HG03521 (cell line): ENCODE measurements at regions not wholly inside any gene's neighbourhood (a gene's known extent, or its start where the extent isn't known, plus 50 kb on each side); places are given as distances from the start of the nearest gene placed in this dataset.
A peak's percentile ranks its signal among the peaks of the same experiment; 100 is the strongest.
"Not testable (repeated sequence)": the region's sequence is repeated elsewhere in the genome, so short reads cannot be mapped to it uniquely, and the experiment has no call there.

ENCODE experiments used
- ATAC-seq: cut with Tn5 transposase; IDR thresholded peaks from one replicate; pipeline ENCODE4 v1.9.1; 2021; ENCODE audit warnings: mild to moderate bottlenecking, moderate library complexity; ENCODE audit not compliant: unreplicated experiment

DNA sequence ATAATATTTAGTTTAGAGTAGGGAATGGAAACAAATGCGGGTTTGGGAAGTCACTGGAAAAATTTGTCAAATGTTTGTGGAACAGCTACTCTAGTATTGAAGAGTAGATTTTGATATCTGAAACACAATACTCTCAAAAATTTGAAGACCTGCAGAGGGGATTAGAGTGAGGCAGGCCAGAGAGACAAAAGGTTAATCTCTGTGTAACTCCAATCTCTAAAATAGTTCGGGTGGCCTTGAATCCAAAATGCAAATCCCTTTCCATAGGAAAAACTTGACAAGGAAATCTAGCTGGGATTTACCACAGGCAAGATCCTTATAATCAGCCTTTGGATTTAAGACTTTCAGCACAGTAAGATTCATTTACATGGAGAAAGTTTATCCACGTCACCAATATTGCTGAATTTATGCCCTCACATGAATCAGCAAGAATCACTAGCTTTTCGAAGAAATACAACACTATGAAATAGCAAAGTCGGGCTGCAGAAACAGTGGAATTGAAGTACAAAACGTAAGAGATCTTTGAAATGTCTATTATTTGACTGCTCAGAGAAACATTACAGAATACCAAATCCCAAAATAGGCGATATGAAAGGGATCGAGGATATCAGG is 423.7 kb upstream of the ZNF804A start:
- no peak for ATAC-seq

DNA sequence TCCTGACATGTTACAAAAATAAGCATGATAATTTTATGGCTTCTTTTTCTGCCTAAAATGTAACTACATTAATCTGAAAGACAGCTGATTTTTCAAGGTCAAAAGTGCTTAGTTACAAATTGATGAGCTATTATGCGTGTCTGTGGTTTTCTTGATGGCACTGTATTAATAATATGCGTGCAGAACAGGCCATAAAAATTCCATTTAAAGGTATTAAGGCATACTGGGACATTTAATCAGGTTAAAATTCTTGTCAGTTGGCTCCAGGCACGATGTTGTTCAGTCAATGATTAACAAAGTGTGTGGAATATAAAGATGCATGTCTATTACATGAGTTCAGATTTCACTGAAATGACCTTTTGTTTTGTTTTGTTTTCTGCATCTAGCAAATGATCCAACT is 420.1 kb upstream of the ZNF804A start:
- no peak for ATAC-seq

DNA sequence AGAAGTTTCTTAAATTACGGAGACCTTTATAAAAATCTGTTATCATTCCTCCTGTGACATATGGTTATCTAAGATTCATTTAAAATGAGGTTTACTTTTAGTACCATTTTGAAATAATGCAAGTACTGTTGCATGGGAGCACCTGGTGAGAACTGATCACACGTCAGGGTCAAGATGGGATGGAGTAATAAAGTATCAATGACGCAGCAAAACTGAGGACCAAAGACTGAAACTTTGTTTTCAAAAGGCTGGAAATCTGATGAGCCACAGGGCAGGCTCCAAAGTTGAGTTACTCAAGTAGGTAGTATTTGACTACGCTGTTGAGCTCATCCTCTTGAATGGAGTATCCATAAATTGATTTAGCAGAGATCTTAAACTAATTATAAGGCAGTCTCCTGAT is 411.9 kb upstream of the ZNF804A start:
- no peak for ATAC-seq

DNA sequence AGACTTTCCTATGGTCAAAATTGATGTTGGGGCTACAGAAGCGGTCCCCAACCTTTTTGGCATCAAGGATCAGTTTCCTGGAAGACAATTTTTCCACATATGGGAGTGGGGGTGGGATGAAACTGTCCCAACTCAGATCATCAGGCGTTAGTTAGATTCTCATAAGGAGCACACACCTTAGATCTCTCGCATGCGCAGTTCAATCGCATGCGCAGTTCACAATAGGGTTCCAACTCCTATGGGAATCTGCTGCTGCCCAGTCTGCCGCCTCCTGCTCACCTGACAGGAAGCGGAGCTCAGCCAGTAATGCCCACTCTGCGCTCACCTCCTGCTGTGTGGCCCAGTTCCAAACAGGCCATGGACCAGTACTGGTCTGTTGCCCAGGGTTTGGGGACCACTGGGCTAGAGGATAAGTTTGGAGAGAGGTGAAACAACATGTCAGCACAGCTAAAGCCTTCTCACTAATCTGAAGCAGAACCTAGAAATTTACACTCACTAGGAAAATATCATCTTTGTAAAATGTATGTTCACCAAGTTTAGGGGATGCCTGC is 410.8 kb upstream of the ZNF804A start:
- no peak for ATAC-seq

DNA sequence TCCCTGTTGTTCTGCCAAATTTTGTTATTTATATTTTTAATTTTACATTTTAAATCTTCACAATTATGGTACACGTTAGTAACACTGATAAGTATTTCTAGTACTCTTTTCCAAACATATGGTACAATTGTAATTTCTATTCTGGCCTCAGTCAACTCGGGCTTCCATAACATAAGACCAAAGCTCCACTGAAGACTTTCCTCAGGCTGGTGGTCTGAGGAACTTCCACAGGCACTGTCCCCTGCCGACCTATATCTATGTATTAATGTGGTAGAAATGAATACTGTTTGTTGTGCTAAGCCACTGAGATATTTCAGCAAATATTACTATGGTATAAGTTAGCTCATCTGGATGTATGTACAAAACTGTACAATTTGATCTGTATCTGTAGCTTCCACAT is 407.6 kb upstream of the ZNF804A start:
- no peak for ATAC-seq

DNA sequence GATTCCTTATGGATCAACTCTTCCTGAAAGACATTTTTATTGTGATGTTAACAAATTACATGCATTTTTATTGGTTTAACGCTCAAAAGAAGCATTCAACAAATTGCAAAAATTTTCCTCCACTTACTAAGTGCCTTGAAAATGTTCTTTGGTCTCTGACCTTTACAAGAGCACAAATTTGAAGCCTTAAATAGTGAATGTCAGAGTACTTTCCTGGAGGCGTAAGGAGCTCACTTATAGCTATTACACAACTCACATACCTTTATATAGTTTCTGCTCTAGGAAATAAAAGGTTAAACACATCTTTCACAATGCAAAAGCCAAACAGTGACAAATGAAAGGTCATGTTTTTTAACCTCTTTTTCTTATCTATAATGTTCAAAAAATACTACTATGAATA is 405.7 kb upstream of the ZNF804A start:
- no peak for ATAC-seq

DNA sequence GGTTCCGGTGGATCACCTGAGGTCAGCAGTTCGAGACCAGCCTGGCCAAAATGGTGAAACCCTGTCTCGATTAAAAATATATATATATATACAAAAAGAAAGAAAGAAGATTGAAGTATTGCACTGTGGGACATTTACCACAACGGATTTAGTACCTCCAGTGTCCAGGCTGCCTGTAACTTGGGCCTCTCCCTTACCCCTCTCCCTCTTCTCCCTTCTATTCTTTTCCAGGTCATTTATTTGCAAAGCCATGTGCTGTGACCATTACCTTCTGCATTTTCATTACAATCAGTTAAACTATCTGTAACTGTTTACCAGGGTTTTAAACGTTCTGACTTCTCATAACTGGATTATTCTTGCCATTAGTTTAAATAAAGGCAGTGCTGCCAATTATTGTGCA is 400.9 kb upstream of the ZNF804A start:
- ATAC-seq = no peak

DNA sequence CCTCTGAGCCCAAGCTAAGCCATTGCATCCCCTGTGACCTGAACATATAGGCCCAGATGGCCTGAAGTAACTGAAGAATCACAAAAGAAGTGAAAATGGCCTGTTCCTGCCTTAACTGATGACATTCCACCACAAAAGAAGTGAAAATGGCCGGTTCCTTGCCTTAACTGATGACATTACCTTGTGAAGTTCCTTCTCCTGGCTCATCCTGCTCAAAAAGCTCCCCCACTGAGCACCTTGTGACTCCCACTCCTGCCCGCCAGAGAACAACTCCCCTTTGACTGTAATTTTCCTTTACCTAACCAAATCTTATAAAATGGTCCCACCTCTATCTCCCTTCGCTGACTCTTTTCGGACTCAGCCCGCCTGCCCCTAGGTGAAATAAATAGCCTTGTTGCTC is 399.5 kb upstream of the ZNF804A start:
- not testable (repeated sequence) for ATAC-seq

DNA sequence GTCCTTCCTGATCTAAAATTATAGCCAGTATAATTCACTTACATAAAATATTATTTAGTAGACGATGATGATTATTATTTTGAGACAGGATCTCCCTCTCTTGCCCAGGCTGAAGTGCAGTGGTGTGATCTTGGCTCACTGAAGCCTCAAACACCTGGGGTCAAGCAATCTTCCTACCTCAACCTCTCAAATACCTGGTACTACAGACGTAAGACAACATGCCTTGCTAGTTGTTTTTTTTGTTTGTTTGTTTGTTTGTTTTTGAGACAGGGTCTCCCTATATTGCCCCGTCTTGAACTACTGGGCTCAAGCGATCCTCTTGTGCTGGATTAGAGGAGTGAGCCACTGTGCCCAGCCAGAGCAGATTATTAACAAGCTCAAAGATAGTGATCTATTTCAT is 399.1 kb upstream of the ZNF804A start:
- no peak for ATAC-seq

DNA sequence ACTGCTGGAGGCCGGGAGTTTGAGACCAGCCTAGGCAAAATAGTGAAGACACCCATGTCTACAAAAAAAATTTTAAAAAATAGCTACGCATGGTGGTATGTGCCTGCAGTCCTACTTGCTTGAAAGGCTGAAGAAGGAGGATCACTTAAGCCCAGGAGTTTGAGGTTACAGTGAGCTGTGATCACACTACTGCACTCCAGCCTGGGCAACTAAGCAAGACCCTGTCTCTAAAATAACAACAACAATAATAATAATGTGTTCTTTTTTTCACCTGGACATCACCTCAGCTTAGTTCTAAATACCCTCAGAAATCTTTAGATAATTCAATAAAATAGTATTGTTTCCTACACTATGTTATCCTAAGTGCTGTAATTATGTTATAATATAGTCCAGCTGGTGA is 397.1 kb upstream of the ZNF804A start:
- no peak for ATAC-seq

DNA sequence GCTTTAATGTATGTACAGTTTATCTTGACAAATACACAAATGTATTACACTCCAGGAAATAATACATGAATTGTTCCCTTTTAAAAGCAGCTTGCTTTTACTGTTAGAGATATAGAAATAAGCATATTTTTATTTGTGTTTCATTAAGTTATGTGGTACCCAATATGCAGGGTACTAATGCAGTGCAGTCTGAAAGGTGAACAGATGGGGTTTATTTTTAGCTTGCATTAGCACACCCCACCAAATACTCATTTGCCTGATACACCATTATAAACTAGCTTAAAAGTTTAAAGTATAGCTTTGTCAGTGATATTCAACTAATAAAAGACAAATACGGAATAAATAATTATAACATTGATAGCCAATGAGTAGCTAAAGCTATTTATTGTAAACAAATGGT is 394.7 kb upstream of the ZNF804A start:
- ATAC-seq = no peak

DNA sequence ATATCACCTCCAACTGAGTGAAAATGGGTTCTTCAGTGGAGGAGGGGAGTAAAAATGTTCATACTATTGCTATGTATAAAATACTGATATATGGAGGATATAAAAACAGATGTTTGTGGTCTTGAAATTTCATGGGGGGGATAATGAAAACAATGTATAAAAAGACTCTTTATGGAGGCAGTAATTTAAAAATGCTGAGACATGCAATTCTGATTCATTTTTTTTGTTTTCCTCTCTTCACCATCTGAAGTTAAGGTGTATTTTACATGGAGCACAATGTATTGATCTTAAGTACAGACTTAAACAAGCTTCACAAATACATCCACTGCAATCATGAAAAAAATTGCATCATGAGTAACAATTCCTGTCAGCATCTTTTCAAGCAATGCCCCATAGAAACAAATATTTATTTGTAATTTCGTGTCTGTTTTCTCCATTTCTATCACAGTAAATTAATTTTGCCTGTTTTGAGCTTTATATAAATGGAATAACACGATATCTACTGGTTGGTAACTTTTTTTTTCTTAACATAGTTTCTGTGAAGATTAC is 393.2 kb upstream of the ZNF804A start:
- ATAC-seq = no peak

DNA sequence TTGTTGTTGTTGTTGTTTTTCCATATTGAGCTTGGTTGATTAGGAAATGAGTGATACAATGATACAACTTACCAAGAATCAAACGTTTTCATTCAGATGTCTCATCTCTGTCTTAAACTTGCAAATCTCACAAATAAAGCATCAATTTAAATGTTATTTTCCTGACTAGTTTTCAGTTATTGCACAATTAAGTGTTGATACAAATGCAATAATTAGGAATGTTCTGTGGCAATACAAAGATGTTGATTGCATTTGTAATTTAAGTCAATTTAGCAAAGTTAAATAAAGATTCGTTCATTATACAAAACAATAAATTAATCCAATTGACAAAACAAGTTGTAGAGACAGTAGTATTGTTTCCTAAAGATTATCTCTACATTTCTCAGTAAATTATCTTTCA is 392.3 kb upstream of the ZNF804A start:
- ATAC-seq = no peak

DNA sequence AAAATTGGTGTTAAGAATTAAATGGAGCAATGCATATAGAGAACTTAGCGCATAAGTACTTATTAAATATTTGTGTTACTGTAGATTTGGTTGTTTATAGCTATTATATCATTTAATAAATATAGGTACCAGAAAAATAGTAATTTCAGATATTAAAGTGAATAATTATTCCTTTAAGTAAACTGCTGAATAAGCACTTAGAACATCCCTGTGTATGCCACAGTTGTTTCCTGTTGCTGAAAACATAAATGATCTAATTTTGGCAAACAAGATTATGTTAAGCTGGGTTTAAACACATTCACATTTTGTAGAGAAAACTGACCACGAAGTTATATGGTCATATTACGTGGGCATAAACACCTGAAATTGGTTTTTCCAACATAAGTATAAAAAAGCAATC is 388.0 kb upstream of the ZNF804A start:
- ATAC-seq = no peak

DNA sequence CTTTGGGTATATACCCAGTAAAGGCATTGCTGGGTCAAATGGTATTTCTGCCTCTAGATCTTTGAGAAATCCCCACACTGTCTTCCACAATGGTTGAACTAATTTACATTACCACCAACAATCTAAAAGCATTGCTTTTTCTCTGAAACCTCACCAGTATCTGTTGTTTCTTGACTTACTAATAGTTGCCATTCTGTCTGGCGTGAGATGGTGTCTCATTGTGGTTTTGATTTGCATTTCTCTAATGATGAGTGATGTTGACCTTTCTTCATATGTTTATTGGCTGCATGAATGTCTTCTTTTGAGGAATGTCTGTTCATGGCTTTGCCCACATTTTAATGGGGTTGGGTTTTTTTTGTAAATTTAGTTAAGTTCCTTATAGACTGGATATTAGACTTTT is 382.6 kb upstream of the ZNF804A start:
- ATAC-seq = peak; percentile 72

DNA sequence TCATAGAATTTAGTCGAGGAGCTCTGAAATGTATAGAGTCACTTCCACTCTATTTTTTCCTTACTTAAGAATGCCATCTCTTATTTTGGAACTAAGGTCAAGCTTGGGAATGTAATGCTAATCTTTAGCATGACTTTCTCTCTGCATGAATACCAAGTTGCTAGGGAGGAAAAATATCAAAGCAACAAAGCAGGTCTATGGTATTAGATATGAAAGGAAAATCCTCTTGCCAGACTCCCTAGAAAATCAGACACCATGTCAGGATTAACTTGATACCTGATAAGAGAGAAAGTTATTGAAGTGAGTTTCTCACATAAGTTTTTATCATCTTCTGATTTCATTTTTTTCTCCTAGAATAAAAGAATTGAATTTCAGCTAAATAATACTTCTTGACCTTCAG is 341.7 kb upstream of the ZNF804A start:
- ATAC-seq = no peak

DNA sequence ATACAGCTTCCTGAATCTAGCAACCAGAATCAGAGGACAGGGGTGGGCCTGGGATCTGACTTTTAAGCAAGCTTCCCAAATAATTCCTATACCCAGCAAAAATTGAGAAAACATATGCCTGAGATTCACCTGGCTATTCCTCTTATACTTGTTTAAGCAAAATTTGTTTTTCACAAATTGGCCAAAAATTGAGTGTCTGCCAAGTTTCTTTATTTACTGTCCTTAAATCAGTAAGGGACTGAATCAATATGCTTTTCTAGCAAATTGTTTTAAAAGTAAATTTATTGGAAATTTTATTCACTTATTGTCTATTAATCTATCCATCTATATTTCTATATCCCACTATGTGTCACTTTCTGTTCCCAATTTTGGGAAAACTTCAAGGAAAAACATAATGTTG is 337.0 kb upstream of the ZNF804A start:
- ATAC-seq = no peak

DNA sequence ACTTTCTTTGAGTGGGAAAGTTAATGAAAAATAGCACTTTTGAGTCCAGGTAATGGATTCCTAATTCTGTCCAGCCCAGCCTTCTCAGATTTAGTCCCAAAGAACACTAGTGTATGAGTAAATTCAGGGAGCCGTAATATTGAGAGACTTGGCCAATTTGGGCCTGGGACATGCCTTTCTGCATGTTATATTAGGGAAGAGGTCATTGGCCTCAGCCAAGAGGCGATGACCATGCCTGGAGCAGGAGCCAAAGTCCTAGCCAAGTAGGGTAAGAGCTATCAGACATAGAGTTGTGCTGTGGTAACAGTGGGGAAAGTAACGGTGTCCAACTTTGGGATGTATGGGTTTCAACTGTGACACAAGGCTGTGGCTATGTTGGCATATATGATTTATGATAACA is 336.5 kb upstream of the ZNF804A start:
- no peak for ATAC-seq

DNA sequence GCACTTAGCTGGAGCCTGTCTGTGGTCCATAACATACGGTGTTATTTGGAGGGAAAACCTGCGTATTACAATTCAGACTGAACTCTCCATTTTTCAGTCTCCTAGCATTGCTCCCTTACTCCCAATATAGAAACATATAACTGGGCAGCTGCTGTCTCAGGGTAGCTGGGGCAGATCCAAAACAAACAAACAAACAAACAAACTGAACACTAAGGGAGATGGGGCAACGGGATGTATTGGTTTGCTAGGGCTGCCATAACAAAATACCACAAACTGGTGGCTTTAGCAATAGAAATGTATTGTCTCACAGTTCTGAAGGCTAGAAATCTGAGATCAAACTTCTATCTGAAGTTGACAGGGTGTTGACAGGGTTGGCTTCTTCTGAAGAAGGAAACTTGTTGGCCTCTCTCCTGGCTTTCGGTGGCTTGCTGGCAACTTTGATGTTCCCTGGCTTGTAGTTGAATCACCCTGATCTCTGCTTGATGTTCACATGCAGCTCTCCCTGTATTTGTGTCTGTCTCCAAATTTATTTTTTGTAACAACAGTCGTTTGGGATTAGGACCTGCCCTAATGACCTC is 329.3 kb upstream of the ZNF804A start:
- no peak for ATAC-seq

DNA sequence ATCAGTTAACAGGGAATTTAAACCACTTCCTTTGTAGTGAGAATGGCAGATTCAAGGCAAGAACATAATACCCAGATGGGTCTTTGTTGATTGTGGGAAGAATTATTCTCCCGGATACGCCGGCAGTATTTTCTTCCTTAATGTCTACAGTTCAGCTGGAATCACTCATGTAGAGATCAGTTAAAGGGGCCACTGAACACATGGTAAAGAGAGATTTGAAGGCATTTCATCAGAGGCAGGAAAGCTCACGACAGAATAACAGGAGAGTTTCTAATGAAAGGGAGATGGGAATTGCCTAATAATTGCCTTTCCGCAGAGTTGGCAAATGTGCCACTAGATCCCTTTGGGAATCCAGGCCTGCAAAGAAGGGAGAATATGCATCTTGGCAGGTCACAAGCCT is 327.7 kb upstream of the ZNF804A start:
- ATAC-seq = no peak

DNA sequence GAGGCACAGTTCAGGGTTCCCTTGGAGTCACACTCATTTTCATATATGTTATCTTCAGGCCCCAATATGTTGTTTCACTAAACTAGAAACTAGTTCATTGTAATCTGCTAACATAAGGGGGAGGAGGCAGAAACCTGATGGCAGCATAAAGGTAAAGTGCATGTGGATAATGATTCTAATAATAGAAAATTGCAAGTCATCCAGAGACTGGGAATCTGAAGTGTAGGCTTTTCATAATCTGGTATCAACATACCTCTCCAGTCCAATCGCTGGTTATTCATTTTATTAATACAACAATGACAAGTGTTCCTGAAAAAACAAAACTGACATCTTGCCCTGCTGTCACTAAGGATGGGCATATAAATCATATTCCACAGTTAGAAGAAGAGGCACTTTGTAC is 326.3 kb upstream of the ZNF804A start:
- no peak for ATAC-seq

DNA sequence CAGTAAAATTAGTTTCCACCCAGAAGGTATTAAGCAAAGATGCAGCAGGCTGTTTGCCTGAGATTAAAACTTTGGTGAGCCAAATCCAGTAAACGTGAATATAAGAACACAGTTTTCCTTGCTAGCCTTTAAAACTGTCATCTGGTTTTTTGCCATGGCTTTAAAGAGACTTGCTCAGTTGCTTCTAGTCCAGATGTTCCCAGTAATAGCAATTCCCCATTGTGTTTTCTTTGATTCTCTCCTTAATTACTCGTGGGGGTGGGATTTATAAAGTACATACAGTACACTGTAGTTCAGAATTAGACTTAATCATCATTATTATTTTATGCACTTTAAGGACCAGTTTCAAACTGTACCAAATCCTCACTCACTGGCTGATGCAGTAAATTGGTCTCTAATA is 303.5 kb upstream of the ZNF804A start:
- ATAC-seq = no peak

DNA sequence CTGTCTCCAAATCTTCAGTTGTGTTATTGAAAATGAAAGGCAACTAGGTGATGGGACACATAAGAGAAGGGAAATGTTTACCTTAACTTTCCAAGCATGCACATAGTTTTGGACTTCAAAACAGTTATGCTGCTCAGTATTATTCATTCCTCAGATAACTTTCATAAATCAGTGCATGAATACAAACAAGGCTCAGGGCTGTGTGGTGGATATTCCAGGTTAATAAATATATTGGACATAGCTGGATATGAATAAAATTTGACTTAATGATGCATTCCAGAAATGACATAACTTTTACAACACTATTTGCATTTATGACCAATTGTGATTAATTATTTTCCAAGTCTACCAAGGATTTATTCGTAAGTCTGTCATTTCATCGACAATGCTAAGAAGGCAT is 301.2 kb upstream of the ZNF804A start:
- ATAC-seq = no peak
